HG03095 (cell line): ENCODE measurements at regions not wholly inside any gene's neighbourhood (a gene's known extent, or its start where the extent isn't known, plus 50 kb on each side); places are given as distances from the start of the nearest gene placed in this dataset.
"Not testable (repeated sequence)": the region's sequence is repeated elsewhere in the genome, so short reads cannot be mapped to it uniquely, and the experiment has no call there.

ENCODE experiments used
- ATAC-seq: cut with Tn5 transposase; IDR thresholded peaks from one replicate; pipeline ENCODE4 v1.9.1; 2021; ENCODE audit warnings: moderate library complexity; ENCODE audit not compliant: unreplicated experiment

DNA sequence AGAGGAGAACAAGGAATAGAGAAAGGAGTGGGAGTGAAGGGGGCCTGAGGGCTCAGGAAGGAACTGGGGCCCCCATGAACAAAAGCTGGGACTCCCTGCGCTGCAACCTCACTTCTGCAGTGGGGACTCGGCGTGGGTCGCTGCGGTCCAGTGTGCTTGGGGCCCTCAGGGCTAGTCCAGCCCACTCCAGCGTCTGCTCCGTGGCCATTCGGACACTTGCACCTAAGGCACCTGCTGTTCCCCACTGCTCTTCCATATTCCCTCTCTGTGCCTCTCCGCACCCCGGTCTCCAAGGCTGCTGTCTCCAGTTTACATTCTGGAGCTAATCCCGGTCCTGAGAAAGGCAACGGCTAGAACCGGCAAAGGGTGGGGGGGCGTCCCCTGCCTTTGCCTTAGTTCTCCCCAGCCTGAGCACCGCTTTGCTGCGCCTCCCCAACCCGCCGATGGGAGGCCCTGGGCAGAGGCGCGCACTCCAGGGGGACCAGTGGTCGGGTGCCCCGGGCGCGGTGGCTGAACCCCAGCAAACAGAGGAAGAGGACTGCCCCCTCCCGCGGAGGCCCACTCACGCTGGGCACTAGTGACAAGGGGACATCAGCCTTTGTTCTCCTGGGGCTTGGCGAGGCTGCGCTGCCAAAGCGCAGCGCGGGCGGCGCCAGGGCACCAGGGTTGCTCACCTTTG lies 327.7 kb upstream of the F9 start:
- ATAC-seq: no peak

- no peak for ATAC-seq
These were observed 328.6 kb upstream of the F9 start for GRCh38 chrX:139201924-139202323.

DNA sequence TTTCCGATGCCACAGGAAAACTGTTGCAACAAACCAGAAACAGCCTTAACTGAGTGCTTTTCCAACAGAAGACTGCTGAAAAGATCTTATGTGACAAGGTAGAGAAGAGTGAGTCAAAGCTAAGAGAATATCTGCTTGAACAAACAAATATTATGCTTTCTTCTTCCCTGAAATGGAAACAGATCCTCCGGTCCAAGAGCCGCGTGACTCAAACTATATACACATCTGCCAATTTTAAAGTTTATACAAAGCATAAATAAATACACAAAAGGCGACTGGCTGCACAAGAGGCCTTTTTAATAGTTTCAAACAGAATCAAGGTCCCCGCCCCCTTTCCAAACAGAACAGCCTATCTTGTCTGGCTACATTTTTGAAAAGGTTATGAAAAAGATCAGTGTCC lies 329.7 kb upstream of the F9 start:
- ATAC-seq: no peak

- no peak for ATAC-seq
These were observed 330.2 kb upstream of the F9 start for GRCh38 chrX:139200346-139200745.

- no peak for ATAC-seq
These were observed 330.6 kb upstream of the F9 start for GRCh38 chrX:139199933-139200332.

- no peak for ATAC-seq
These were observed 331.6 kb upstream of the F9 start for GRCh38 chrX:139198936-139199335.

GRCh38 chrX:139196890-139197289 lies 333.6 kb upstream of the F9 start:
- ATAC-seq: no peak

DNA sequence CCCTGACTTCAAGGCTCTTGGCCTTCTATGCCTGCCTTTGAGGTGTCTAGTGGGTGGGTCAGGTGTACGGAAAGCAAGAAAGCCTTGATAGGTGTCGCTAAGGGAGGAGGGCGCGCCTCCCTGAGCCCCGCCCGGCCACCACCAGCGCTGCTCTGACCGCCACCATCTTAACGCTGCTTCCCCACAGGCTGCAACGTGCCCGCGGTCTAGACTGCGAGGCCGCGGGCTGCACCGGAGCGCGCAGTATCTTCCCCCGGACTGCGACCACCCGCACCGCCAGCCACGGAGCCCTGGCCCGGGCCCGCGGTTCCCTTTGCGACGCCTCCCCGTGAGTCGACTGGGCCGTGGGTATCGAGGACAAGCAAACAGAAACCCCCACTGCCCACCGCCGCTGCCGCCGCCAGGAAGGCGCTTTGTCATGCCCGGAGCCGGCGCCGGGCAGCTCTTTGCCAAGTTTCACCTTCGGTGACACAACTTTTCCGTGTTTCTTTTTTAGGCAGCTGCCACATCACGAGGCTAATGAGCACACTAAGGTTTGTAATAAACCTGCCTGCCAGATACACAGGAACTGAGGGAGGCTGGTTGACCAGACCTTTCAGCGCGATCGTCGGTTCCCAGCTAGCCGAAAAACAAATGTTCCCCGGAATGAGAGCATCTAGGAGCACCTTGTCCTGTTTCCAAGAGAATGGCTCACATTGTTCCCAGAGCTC lies 335.8 kb upstream of the F9 start:
- ATAC-seq: no peak

DNA sequence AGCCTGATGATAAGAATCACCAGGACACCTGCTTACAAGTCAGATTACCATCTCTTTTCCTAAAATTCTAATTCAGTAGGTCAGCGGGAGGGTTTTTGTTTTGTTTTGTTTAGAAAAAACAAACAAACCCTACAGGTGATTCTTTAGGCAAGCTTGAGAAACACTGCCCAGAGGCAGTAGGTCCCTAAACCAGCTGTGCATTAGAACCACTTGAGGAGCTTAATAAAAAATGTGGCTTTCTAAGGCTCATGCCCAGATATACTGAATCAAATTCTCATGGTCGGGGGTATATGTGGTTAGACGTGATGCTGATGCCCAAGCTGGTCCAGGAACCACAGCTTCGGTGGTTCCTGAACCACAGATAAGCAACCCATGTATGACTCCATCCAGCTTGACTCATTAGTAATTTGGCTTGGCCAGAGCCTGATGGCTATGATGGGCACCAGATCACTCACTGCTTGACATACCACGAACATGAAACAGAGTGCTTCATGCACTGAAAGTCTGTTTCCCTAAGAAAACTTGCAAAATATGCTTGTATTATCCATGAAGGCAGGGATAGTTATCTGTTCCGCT lies 338.1 kb upstream of the F9 start:
- no peak for ATAC-seq

GRCh38 chrX:139191746-139192385 lies 338.7 kb upstream of the F9 start:
- no peak for ATAC-seq

DNA sequence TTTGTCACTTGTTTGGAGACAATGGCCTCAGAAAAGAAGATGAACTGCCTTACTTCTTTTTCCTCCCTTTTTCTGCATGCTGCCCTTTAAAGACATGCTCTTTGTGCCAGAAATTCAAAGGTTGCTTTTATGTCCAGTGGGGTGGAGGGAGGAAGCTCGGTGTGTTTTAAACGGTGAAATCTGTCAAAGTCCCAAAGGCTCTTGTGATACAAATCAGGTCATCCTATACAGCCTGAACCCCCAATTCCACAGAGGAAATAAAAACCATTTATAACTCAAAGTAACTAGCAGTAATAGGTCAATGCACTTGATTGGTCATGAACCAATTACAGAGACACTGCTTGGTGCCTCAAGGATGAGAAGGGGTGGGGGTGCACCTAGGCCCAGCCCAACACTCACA lies 339.3 kb upstream of the F9 start:
- ATAC-seq: no peak

DNA sequence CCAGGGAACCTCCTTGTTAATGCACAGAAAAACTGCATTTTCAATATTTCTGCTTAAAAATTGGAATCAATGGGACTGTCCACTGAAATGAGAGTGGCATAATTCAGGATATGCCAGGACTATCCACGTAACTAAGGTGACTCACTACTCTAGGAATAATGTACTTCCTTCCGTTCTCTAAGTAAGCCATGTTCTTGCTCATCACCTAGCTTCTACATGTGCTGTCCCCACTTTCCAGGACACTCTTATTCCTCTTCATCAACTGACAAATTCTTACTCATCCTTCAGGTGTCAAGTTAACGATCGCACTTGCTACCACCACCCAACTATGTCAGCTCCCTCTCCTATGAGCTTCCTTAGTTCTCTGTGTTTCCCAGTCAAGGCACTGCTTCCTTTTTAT lies 342.8 kb upstream of the F9 start:
- ATAC-seq: no peak

DNA sequence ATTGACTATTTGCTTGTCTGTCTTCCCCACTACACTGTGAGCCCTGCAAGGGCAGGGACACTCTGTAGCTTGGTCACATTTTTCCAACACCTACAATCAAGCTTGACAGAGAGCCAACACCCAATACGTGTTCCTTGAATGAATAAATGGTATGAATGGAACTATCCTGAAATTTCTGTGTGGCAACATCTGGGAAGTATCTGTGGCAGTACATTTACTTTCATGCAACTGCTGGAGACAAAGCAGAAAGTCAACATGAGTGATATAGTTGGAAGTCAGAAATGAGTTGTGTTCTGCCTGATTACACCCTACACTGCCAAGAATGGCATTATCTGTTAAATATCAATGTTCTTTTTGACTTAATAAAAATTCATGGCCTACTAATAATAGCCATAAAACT lies 343.5 kb upstream of the F9 start:
- no peak for ATAC-seq

DNA sequence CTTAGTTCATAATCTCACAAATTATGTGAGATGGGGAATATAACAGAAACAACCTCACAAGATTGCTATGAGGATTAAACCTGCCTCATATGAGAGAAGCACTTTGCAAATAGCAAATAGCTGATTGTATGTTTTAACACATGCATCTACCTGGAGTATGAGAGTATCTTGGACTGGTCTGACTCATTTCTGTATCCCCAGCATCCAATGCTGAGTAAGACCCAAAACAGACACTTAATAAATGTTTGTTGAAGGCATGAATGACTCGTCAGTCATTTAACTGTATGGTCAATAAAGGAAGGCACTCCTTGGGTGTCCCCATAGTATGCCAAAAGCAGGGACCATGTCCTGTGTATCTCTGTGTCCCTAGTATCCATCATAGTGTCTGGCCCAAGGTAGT lies 350.9 kb upstream of the F9 start:
- ATAC-seq: no peak

- no peak for ATAC-seq
These were observed 351.6 kb upstream of the F9 start for GRCh38 chrX:139178980-139179379.

DNA sequence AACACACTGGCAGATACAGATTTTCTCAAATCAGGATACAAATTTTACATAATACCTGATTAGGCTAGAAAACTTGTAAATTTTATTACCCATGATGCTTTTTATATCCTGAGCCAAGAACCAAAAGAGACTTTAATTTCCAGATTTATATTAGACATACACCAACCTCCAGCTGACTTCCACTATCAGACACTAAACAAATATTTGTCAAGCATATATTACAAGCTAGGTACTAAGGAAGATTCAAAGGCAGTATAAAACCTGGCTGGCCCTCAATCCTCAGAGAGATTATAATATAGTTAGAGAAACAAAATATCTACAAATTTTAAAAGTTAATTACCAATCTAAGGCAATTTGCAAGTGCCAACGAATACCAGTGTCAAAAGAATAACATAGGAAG lies 357.8 kb upstream of the F9 start:
- ATAC-seq: no peak

DNA sequence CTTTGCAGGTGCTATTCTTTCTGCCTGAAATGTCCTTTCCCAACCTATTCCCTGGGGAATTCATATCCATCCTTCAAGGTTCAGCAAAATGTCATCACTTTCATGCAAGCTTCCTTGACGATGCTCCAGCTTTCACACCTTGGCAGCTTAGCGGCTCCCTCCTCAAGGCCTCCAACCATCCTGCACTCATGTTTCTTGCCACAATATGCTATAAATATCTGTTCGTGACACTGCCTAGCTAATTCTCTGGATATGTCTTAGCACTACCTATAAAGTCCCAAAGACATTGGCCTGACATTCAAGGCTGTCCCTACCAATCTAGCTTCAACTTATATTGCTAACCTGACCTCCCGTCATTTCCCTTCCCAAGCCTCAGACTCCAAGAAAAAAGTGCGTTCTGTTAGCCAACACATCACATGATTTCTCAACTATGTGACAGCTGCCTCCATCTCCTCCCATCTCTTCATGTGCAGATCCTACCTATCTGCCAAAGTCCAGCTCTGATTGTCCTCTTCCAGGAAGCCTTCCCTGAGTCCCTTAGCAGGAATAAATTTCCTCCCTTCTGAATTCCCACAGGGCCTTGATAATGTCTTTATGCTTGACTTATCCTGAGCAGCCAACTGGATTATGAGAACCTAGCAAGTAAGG lies 359.9 kb upstream of the F9 start:
- no peak for ATAC-seq

- no peak for ATAC-seq
These were observed 363.3 kb upstream of the F9 start for GRCh38 chrX:139167282-139167681.

DNA sequence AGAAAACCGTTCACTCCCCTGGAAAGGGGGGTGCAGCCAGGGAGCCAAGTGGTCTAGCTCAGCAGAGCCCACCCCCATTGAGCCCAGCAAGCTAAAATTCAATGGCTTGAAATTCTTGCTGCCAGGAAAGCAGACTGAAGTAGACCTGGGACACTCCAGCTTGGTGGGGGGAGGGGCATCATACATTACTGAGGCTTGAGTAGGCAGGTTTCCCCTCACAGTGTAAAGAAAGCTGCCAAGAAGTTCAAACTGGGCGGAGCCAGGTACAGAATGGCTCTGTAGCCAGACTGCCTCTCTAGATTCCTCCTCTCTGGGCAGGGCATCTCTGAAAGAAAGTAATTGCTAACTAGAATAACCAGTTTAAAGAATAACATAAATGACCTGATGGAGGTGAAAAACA lies 372.3 kb upstream of the F9 start:
- ATAC-seq: no peak

DNA sequence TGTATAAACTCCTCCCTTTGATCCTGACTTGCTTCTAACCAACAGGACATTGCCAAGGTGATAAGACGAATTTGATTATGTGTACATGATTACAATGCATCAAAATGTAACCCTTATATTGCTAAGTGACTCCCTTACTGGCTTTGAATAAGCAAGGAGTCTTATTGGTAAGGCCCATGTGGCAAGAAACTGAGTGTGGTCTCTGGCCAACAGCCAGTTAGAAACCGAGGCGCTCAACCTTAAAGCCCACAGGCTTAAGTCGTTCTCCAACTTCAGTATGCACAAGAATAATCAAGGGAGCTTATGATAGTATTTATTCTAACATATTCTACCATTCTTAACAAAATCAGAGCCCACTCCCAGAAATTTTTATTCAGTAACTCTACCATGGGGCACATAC lies 374.2 kb upstream of the F9 start:
- no peak for ATAC-seq

DNA sequence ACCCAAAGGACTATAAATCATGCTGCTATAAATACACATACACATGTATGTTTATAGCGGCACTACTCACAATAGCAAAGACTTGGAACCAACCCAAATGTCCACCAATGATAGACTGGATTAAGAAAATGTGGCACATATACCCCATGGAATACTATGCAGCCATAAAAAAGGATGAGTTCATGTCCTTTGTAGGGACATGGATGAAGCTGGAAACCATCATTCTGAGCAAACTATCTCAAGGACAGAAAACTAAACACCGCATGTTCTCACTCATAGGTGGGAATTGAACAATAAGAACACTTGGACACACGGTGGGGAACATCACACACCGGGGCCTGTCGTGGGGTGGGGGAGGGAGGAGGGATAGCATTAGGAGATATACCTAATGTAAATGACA lies 383.9 kb upstream of the F9 start:
- not testable (repeated sequence) for ATAC-seq

GRCh38 chrX:139141370-139141769 lies 389.2 kb upstream of the F9 start:
- no peak for ATAC-seq
